ENCODE measurements at regions not wholly inside any gene's neighbourhood (a gene's known extent, or its start where the extent isn't known, plus 50 kb on each side); places are given as distances from the start of the nearest gene placed in this dataset.

GRCh38 chr18:29629493-29630036, 1413.0 kb downstream of the DSC3 start:
- TF ChIP-seq EZH2 (IDR thresholded peaks at IDR 0.05; ENCODE audit: low read length, missing control alignments) (no peak), CTCF (conservative IDR thresholded peaks at IDR 0.05 in 1 of 2, IDR thresholded peaks at IDR 0.05 in 1 of 2; ENCODE audit: low read depth in 1 of 2, low read length in 2 of 2) (no peak)

Measured in fibroblast of lung (primary cell).